HG03175 (cell line): ENCODE measurements at regions not wholly inside any gene's neighbourhood (a gene's known extent, or its start where the extent isn't known, plus 50 kb on each side); places are given as distances from the start of the nearest gene placed in this dataset.
"Not testable (repeated sequence)": the region's sequence is repeated elsewhere in the genome, so short reads cannot be mapped to it uniquely, and the experiment has no call there.

Experiments used
- ATAC-seq: cut with Tn5 transposase; IDR thresholded peaks from one replicate; pipeline ENCODE4 v1.9.1; 2021; ENCODE audit warnings: mild to moderate bottlenecking, moderate library complexity; ENCODE audit not compliant: unreplicated experiment

- no peak for ATAC-seq
These were observed 139.9 kb upstream of the NCOR2 start for GRCh38 chr12:124707316-124707715.

- ATAC-seq = no peak
These were observed 139.0 kb upstream of the NCOR2 start for GRCh38 chr12:124706363-124706762.

GRCh38 chr12:124705545-124706138 is 138.2 kb upstream of the NCOR2 start:
- no peak for ATAC-seq

DNA sequence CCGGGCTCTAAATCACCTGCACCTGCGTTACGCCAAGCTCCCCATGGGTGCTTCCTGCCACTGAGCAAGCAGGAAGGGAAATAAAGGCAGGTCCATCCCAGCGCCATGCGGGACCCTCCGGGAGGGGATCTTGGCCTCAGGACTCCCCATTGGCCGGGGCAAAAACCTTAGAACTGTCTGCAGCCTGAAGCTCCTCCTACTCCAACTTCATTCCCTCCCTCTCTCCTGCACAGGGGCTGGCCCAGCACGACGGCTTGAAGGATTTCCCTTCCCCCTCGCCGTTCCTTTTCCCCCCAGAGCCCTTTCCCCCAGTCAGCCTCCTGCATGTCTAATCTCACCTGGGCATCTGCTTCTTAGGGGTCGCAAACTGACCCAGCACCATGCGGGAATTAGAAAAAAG is 137.2 kb upstream of the NCOR2 start:
- ATAC-seq = no peak

DNA sequence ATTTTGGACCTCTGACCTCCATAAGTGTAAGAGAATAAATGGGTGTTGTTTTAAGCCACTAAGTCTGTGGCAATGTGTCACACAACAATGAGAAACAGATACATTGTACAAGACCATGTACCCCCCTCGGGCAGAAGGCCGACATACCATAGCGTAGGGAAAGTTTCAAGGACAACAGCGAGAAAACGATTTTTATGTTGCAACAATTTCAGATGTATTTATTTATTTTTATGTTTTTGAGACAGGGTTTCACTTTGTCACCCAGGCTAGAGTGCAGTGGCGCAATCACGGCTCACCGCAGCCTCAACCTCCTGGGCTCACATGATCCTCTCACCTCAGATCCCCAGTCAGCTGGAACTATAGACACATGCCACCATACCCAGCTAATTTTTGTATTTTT is 136.4 kb upstream of the NCOR2 start:
- ATAC-seq = no peak

DNA sequence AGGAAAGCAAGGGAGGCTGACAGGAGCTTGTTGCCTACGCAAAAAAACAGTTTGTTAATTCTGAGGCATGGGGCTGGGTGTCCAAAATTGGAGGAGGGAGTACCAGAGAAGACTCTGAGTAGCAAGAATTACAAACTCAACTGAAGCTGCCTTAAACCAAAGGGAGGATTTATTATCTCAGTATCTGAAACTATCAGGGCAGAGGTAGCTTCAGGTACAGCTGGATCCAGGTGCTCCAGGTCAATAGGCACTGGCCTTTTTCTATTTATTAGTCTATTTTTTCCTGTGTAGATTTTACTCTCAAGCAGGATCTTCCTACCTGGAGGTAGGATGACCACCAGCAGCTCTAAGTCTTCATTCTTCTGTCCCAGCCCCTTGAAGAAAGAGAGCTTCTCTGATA is 135.3 kb upstream of the NCOR2 start:
- ATAC-seq = no peak

- ATAC-seq = no peak
These were observed 133.6 kb upstream of the NCOR2 start for GRCh38 chr12:124700810-124701592.

- no peak for ATAC-seq
These were observed 132.5 kb upstream of the NCOR2 start for GRCh38 chr12:124699909-124700308.

DNA sequence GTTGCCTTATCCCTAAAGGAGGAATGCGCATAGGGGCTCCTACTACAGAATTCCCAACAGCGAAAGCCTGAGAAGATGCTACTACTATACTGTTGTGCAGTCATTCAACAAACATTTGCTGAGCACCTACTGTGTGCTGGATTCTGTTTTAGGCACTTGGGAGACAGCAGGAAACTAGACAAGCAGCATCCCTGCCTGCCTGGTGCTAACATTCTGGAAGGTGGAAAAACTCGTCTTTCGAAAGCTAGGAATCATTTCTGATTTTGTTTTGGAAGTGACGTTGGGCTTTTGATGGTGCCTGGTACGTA is 131.5 kb upstream of the NCOR2 start:
- ATAC-seq = no peak

DNA sequence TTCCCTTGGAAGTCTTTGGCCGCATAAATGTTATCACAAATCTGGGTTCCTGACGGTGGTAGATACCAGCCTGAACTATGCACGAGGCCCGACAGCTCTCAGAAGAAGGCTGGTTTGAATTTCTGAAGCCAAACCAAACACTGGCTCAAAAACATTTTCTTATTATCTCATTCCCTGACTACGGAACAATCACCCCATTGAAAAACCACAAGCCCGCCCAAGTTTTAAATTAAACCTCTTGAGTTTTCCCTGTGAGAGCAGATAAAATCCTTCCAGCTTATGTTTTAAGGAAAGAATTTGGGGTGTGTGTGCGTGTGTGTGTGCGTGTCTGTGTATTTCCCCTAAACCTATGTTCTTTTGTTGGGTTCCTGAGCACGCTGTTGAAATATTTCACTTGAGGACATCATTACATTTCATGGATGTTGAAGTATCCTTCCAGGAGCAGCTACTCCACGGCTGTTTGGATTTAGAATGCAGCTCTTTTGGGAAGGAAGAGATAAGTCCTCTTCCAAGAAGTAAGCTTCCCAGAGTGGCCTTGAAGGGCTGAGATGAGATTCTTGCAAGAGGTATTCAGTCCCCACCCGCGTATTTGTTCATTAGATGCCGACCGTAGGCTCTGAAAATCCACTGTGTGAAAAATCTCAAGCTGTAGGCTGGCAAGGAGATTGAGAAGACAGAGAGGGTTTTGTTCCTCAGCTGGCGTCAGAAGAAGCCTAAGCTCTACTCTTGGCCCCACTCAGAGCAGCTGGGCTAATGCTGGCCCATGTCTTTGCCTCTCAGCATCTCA is 131.0 kb upstream of the NCOR2 start:
- ATAC-seq = no peak

DNA sequence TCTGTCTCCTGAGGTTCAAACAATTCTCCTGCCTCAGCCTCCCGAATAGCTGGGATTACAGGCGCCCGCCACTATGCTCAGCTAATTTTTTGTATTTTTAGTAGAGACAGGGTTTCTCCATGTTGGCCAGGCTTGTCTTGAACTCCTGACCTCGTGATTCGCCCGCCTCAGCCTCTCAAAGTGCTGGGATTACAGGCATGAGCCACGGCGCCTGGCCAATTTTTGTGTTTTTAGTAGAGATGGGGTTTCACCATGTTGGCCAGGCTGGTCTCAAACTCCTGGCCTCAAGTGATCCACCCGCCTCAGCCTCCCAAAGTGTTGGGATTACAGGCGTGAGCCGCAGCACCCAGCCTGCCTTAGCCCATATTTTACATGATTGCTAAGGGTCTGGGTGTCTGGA is 130.3 kb upstream of the NCOR2 start:
- not testable (repeated sequence) for ATAC-seq

GRCh38 chr12:124696693-124697476 is 129.5 kb upstream of the NCOR2 start:
- ATAC-seq = no peak

DNA sequence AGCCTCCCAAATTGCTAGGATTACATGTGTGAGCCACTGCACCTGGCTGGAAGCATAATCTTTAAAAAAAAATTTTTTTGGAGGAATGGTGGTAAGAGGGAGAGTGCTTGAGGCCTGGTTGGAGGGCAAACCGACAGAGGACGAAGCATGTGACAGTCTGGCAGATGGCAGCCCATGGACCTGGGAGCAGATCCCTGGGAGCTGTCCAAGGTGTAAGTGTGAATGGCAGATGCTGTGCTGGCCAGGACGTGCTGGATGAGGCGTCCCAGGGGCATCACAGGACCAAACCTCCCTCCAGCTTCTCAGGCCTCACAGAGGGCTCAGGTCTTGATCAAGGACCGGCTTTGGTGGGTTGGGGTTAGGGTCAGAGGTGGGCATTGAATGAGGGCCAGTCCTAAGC is 128.4 kb upstream of the NCOR2 start:
- no peak for ATAC-seq

DNA sequence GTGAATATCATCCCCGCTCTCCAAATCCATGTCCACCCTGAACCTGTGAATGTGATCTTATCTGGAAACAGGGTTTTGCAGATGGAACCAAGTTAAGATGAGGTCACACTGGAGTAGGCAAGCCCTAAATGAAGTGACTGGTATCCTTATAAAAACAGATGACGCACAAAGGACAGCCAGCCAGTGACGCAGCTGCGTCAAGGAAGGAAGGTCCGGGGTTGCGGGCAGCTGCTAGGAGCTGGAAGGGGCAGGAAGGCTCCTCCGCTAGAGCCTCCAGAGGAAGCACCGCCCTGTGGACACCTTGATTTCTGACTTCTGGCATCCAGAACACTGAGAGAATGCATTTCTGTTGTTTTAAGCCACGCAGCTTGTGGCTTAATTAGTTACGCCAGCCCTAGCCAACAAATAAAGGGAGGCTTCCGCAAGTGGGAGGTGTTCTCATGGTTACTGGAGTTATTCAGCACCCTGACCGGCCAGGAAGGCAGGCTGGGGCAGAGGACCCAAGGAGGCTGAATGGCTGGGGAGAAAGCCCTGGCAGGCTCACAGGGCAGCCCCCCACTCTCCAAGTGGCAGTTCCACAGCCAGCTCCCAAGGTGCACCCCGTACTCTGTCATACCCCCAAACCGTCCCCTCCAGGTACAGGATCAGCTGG is 127.6 kb upstream of the NCOR2 start:
- no peak for ATAC-seq

DNA sequence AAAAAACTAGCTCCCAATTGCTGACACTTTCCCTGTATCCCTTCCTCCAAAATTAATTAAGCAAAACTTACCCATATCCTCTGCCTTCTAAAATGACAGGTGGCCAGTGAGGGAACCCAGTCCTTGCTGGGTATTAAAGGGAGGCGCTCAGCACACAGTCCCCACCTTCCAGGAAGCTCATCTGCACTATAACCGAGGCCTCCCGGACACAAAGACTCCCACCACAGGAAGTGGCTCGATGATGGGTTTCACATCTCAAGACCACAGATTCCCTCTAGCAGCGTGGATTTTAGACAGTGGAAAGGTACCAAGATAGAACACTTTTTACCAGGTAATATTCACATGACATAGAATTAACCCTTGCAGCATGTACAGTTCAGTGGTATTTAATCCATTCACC is 126.8 kb upstream of the NCOR2 start:
- no peak for ATAC-seq

DNA sequence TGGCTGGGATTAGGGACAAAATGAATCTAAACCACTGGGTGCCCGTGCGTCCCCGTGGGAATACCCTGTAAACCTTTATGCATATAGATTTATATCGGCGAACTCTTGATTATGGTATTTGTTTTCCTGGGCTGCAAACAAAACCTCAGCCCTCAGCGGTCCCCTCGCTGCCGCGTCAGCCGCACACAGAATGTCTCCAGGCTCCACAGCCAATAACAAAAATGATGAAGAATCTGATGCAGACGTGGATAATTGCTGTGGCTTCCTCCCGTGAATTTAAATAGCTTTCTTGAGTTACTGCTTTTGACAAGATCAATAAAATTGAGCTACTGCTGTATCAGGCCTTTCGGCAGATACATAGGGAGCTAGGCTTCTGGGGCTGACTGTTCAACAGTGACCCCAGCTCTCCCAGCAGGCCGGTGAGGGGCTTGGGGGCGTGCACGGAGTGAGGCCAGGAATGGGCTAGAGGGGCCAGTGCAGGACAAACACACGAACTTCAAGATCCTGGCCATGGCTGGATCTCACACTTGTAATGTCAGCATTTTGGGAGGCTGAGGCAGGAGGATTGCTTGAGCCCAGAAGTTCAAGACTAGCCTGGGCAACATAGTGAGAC is 125.8 kb upstream of the NCOR2 start:
- ATAC-seq = no peak

GRCh38 chr12:124692443-124692842 is 125.0 kb upstream of the NCOR2 start:
- no peak for ATAC-seq

GRCh38 chr12:124691429-124691828 is 124.0 kb upstream of the NCOR2 start:
- no peak for ATAC-seq

DNA sequence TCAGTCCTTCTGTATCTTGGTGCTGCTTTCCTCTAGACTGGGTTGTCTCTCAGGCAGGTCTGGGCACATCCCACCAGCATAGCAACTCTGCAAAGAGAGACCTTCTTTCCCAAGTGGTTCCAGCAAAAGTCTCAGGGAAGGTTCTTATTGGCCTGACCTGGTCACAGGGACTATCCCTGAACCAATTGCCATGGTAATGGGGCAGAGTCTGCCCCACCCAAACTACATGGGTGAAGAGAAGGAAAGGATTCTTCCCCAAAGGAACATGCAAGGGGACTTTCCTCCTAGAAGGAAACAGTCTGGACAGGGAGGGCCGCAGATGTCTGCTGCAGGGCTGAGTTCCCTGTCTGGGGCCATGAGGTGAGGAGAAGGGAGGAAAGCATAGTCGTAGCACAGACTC is 122.2 kb upstream of the NCOR2 start:
- no peak for ATAC-seq

- no peak for ATAC-seq
These were observed 121.1 kb upstream of the NCOR2 start for GRCh38 chr12:124688356-124688992.
